T-cell (primary cell): ENCODE measurements at regions not wholly inside any gene's neighbourhood (a gene's known extent, or its start where the extent isn't known, plus 50 kb on each side); places are given as distances from the start of the nearest gene placed in this dataset.

Source experiments
- ATAC-seq, 4 experiments: fragments of 200-7000 bp in 3 of 4; fragments of 150-1000 bp in 1 of 4; cut with Tn5 transposase; replicated peaks in 1 of 4; 1 replicate in 3 of 4; 2 replicates in 1 of 4; pipeline ENCODE4 v1.10.0; 2021; ENCODE audit warnings: moderate library complexity in 3 of 4, mild to moderate bottlenecking in 2 of 4, moderate number of reproducible peaks in 1 of 4
- CTCF ChIA-PET, 2 donors: fragments of 300-600 bp; sonication (Branson Sonifier 250); formaldehyde crosslinking; loops; one replicate each; lab custom pipeline; 2022; ENCODE audit warnings: antibody characterized with exemption in 2 of 2; lab: Charles Lee
- POLR2A ChIA-PET, 2 donors: fragments of 300-600 bp; sonication (Branson Sonifier 250); formaldehyde crosslinking; loops; one replicate each; lab custom pipeline; 2022; ENCODE audit warnings: antibody characterized with exemption in 2 of 2; lab: Charles Lee
- DNase-seq, 35 experiments: peaks; one replicate each; pipeline versions ENCODE4 v3.0.0 to v3.0.0-alpha.2; 2013 to 2023
- H3K27ac ChIP-seq: one replicate; pipeline ENCODE4 v1.5.1; 2013; ENCODE audit warnings: low read length
- H3K27me3 ChIP-seq, 2 experiments: replicated peaks in 1 of 2; 1 replicate in 1 of 2; 2 replicates in 1 of 2; pipeline versions ENCODE4 v1.6.1 to v1.7.0; 2013; ENCODE audit warnings: low read length in 1 of 2, mixed read lengths in 1 of 2; ENCODE audit not compliant: control insufficient read depth in 2 of 2, insufficient read depth in 2 of 2; ENCODE audit errors: extremely low read depth in 1 of 2
- H3K36me3 ChIP-seq, 2 donors: 1 replicate in 1 of 2; 2 replicates in 1 of 2; pipeline versions ENCODE4 v1.6.1 to v1.7.0; 2013; ENCODE audit warnings: low read length in 1 of 2; ENCODE audit not compliant: control insufficient read depth in 2 of 2, insufficient read depth in 1 of 2; ENCODE audit errors: extremely low read depth in 1 of 2
- H3K4me1 ChIP-seq, 2 experiments: 1 replicate in 1 of 2; 2 replicates in 1 of 2; pipeline versions ENCODE4 v1.6.1 to v1.7.0; 2013; ENCODE audit warnings: low read length in 2 of 2, mixed read lengths in 1 of 2; ENCODE audit not compliant: insufficient read depth in 2 of 2, control insufficient read depth in 1 of 2; ENCODE audit errors: extremely low read depth in 1 of 2
- H3K4me3 ChIP-seq, 2 donors: 1 replicate in 1 of 2; 2 replicates in 1 of 2; pipeline versions ENCODE4 v1.5.1 to v1.7.0; 2013; ENCODE audit warnings: mild to moderate bottlenecking in 2 of 2, low read length in 1 of 2, moderate library complexity in 1 of 2; ENCODE audit not compliant: control insufficient read depth in 1 of 2; ENCODE audit errors: extremely low read depth in 1 of 2
- H3K9me3 ChIP-seq: 2 replicates; pipeline ENCODE4 v1.7.0; 2013
- H3K27ac Mint-ChIP-seq, 2 donors: one replicate each; pipeline ENCODE4 v1.8.0; 2020 to 2021; ENCODE audit warnings: mild to moderate bottlenecking in 2 of 2, mixed read lengths in 2 of 2
- H3K27me3 Mint-ChIP-seq, 2 donors: one replicate each; pipeline ENCODE4 v1.8.0; 2021 to 2022; ENCODE audit warnings: mixed read lengths in 2 of 2
- H3K36me3 Mint-ChIP-seq: one replicate; pipeline ENCODE4 v1.8.0; 2021; ENCODE audit warnings: mixed read lengths
- H3K4me1 Mint-ChIP-seq, 3 donors: one replicate each; pipeline ENCODE4 v1.8.0; 2020 to 2022; ENCODE audit warnings: mixed read lengths in 3 of 3, mild to moderate bottlenecking in 1 of 3
- H3K4me3 Mint-ChIP-seq, 3 donors: one replicate each; pipeline ENCODE4 v1.8.0; 2020 to 2022; ENCODE audit warnings: mild to moderate bottlenecking in 3 of 3, mixed read lengths in 3 of 3, moderate library complexity in 3 of 3
- H3K9me3 Mint-ChIP-seq, 3 donors: one replicate each; pipeline ENCODE4 v1.8.0; 2020 to 2022; ENCODE audit warnings: mixed read lengths in 3 of 3
- WGBS: methylation state at CpG from one replicate; pipeline ENCODE4 v1.1.5; 2013; ENCODE audit warnings: missing lambda C conversion rate; ENCODE audit not compliant: insufficient coverage; 5-methylcytosine and 5-hydroxymethylcytosine counted together

DNA sequence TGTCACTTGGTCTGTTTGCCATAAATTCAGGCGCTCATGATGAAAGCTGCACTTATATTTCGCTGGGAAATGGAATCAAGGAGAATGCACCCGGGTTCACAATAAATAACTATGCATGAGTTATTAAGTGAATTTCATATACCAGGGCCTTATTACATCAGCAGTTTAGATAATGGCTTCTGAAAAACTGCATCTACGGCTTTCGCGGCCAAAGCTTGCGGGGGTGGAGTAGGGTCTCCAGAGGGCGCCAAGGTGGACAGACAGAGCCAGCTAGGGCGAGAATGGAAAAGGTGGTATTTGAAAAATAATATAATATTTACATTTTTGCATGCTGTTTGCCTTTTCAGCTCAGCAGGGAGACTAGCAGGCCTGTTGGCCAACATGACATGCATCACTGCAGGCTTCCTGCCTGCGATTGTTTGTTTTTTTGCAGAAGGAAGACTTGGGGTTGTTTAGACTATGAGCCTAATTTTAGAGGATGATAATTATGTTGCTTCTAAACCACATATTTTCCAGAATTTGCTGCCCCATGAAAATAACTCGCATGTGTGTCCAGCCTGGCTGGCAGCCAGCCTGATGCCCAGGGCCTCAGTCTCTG lies 173.8 kb upstream of the IRX3 start:
- Histone ChIP-seq H3K36me3 (no peaks in the 10 kb centered on the region), H3K27me3 (no peaks in the 10 kb centered on the region)
- H3K27me3 Mint-ChIP-seq = peaks cover 0 to 2% of the 10 kb centered on the region in 2 donors

DNA sequence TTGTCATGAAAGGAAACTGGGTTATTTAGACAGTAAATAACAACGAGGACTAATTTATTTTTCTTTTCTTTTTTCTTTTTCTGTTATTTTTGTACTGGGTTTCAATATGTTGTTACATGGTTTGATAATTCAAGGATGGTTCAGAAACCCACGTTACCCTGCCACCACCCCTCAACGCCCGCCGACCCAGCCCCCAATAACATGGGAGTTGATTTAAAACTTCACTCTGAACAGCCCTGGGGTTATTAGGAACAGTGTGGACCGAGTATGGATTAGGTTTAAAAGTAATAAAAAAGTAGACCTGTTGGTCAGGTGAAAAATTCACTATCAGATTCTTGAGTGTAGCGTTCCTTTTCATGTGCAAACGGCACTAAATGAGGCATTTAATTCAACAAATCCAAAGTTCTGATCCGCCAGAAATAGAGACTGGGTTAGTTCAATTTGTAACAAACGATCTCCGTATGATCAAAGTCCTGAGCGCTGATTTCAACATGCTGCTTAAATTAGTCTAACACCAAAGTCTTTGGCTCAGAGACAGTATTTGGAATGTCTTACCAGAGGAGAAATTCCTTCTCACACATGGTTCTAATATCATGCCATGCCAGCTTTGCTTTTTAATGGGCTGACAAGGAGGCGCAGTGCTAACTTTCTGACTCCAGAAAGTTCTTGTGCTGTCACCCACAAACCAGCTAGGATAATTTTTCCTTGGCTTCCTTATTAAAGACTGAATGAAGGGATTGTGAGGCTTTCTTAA lies 173.1 kb upstream of the IRX3 start:
- no peaks in the 10 kb centered on the region for H3K4me1 ChIP-seq
- Mint-ChIP-seq H3K36me3 (no peaks in the 10 kb centered on the region), H3K4me3 (no peak overlapping the region), H3K9me3 (peaks cover 0 to 18% (median 13%) of the 10 kb centered on the region in 3 donors), H3K27ac (no peak overlapping the region), H3K27me3 (peaks cover 0 to 4% of the 10 kb centered on the region in 2 donors), H3K4me1 (no peaks in the 10 kb centered on the region)
- DNase-seq (no peak), ATAC-seq (no peak)
- H3K27me3 ChIP-seq = peaks cover 0 to 3% of the 10 kb centered on the region in 2 experiments
- H3K27ac ChIP-seq = no peak overlapping the region
- POLR2A ChIA-PET = no interaction called here
- H3K9me3 ChIP-seq = no peaks in the 10 kb centered on the region
- no peak overlapping the region for H3K4me3 ChIP-seq
- no peaks in the 10 kb centered on the region for H3K36me3 ChIP-seq
- CTCF ChIA-PET = no interaction called here
- 86% methylated on average over 7 of the region's 13 CpGs for WGBS

More for the DNA sequence above, 173.8 kb upstream of the IRX3 start:
- no peaks in the 10 kb centered on the region for H3K9me3 ChIP-seq
- no peak overlapping the region for H3K4me3 Mint-ChIP-seq
- H3K4me1 Mint-ChIP-seq = no peaks in the 10 kb centered on the region
- no peak overlapping the region for H3K27ac Mint-ChIP-seq
- ChIA-PET POLR2A (no interaction called here), CTCF (no interaction called here)
- no peak overlapping the region for H3K27ac ChIP-seq
- peaks cover under 1 to 24% (median 14%) of the 10 kb centered on the region in 3 donors for H3K9me3 Mint-ChIP-seq
- no peak overlapping the region for H3K4me3 ChIP-seq
- no peaks in the 10 kb centered on the region for H3K4me1 ChIP-seq
- DNase-seq (no peak), ATAC-seq (no peak)
- no peaks in the 10 kb centered on the region for H3K36me3 Mint-ChIP-seq
- 89% methylated on average over 4 of the region's 11 CpGs for WGBS

DNA sequence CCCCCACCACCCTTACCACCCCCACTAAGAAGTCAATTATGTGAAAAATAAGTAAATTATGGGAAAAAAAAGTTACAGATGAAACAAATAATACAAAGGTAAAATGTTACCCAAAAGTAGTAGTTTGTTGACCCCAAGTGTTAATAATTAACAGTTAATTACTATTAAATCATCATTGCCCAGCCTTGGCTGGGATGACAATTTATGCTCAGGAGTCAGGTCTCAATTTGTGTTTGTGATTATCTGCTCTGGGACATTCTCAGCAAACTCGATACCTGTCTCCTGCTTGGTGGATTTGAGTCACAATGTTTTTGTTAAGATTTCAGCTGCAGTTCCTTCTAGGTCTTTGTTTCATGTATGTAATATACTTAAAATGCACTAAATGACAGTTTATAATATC lies 172.3 kb upstream of the IRX3 start:
- Mint-ChIP-seq H3K4me3 (no peak overlapping the region), H3K27me3 (peaks cover 0 to 4% of the 10 kb centered on the region in 2 donors), H3K36me3 (no peaks in the 10 kb centered on the region), H3K9me3 (peaks cover 0 to 10% (median 7%) of the 10 kb centered on the region in 3 donors), H3K4me1 (no peaks in the 10 kb centered on the region), H3K27ac (no peak overlapping the region)
- DNase-seq = no peak
- POLR2A ChIA-PET = no interaction called here
- Histone ChIP-seq H3K4me3 (no peak overlapping the region), H3K27me3 (peaks cover 0 to 4% of the 10 kb centered on the region in 2 experiments), H3K4me1 (no peaks in the 10 kb centered on the region), H3K36me3 (no peaks in the 10 kb centered on the region), H3K27ac (no peak overlapping the region), H3K9me3 (no peaks in the 10 kb centered on the region)
- CTCF ChIA-PET = no interaction called here
- WGBS = no CpG with 5 or more reads among the region's 1 CpG
- no peak for ATAC-seq

DNA sequence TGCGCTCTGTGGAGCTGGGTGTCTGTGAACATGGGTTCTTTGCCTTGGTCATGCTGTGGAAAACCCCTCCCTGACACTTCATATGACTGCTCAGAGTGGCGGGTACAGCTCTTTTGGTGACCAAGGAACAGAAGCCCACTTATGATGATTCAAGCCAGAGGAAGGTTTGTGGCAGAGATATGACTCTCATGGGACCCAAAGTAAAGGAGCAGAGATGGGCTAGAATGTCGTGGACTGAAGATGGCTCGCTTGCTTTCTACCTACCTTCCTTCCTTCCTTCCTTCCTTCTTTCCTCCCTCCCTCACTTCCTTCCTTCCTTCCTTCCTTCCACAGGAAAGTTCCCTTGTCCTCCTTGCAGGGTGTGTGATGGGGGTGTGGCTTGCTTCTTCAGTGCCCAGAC lies 169.7 kb upstream of the IRX3 start:
- peaks cover 0 to 9% of the 10 kb centered on the region in 2 experiments for H3K27me3 ChIP-seq
- ChIA-PET POLR2A (interaction anchor here in 1 of 2 donors (0.6 kb wide), 1 partner anchor 24 kb away, joined by 3 read pairs; no protein-coding TSS in a partner anchor), CTCF (no interaction called here)
- H3K4me3 ChIP-seq = no peak overlapping the region
- Mint-ChIP-seq H3K36me3 (no peaks in the 10 kb centered on the region), H3K9me3 (no peaks in the 10 kb centered on the region), H3K27ac (no peak overlapping the region), H3K4me1 (no peaks in the 10 kb centered on the region), H3K27me3 (peaks cover 5 to 12% of the 10 kb centered on the region in 2 donors), H3K4me3 (no peak overlapping the region)
- H3K36me3 ChIP-seq = no peaks in the 10 kb centered on the region
- DNase-seq = no peak
- H3K4me1 ChIP-seq = no peaks in the 10 kb centered on the region
- 100% methylated on average over 1 of the region's 4 CpGs for WGBS
- H3K9me3 ChIP-seq = no peaks in the 10 kb centered on the region
- no peak for ATAC-seq
- no peak overlapping the region for H3K27ac ChIP-seq

DNA sequence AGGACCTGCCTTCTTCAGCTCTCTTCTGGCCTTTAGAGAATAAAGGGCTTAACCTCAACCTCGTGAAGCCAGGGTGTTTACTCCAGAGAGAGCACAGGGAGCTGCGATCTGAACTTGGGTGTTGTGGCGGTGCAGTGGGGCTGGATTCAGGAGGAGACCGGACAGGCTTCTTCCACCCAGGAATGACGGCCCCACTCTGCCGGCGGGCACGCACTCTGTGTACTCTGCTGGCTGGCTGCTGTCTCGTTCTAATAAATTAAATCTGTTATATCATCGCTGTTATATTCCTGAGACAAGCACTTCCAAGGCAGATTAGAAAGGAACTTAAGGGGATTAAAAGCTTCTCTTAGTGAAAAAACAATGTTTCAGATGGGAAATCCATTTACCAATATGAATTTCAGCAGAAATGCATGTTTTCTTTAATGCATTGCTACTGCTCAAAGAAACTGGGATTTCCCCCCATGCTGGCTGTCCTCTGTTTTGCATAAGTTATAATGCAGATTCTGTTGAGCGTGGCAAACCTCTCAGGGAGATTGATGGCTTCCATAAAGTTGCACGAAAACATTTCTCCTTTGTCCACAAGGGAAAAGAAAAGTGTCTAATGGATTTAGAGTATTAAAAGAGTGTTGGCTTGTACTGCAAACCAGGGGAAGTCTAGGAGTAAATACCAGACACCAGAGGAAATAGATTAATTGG lies 168.6 kb upstream of the IRX3 start:
- ChIA-PET POLR2A (no interaction called here), CTCF (no interaction called here)
- 77% methylated on average over 5 of the region's 12 CpGs for WGBS
- Mint-ChIP-seq H3K27me3 (peaks cover 5 to 17% of the 10 kb centered on the region in 2 donors), H3K27ac (no peak overlapping the region), H3K4me1 (no peaks in the 10 kb centered on the region), H3K4me3 (no peak overlapping the region), H3K36me3 (no peaks in the 10 kb centered on the region), H3K9me3 (no peaks in the 10 kb centered on the region)
- Histone ChIP-seq H3K4me1 (no peaks in the 10 kb centered on the region), H3K4me3 (no peak overlapping the region), H3K36me3 (no peaks in the 10 kb centered on the region), H3K27me3 (peaks cover 0 to 9% of the 10 kb centered on the region in 2 experiments), H3K9me3 (no peaks in the 10 kb centered on the region), H3K27ac (no peak overlapping the region)
- DNase-seq = no peak
- no peak for ATAC-seq

DNA sequence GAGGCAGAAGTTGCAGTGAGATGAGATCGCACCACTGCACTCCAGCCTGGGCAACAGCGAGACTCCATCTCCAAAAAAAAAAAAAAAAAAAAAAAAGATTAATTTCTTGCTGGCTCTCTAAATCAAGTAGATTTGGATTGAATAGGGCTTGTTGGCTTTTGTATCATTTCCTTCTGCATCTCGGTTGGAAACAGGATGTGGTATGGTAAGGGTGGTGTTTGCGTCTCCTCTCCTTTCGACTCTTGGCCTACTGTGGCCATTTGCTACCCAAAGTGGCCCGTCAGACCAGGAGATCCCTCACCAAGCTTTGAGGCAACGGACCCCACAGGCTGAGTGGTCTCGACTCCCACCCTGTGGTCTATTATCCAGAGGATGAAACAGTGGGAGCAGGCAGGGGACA lies 168.0 kb upstream of the IRX3 start:
- Histone ChIP-seq H3K4me1 (no peaks in the 10 kb centered on the region), H3K27ac (no peak overlapping the region), H3K9me3 (no peaks in the 10 kb centered on the region), H3K36me3 (no peaks in the 10 kb centered on the region), H3K4me3 (no peak overlapping the region), H3K27me3 (peaks cover 0 to 9% of the 10 kb centered on the region in 2 experiments)
- peaks cover 7 to 17% of the 10 kb centered on the region in 2 donors for H3K27me3 Mint-ChIP-seq
- no peaks in the 10 kb centered on the region for H3K9me3 Mint-ChIP-seq
- ATAC-seq (no peak), DNase-seq (no peak)
- ChIA-PET POLR2A (no interaction called here), CTCF (no interaction called here)
- H3K36me3 Mint-ChIP-seq = no peaks in the 10 kb centered on the region
- no peaks in the 10 kb centered on the region for H3K4me1 Mint-ChIP-seq
- H3K4me3 Mint-ChIP-seq = no peak overlapping the region
- WGBS = 64% methylated on average over 3 of the region's 8 CpGs
- no peak overlapping the region for H3K27ac Mint-ChIP-seq
